ENCODE measurements at regions not wholly inside any gene's neighbourhood (a gene's known extent, or its start where the extent isn't known, plus 50 kb on each side); places are given as distances from the start of the nearest gene placed in this dataset.

- H3K4me3 ChIP-seq = no peak overlapping the region
- H3K79me2 ChIP-seq (replicated peaks; ENCODE audit: insufficient read depth) = no peaks in the 10 kb centered on the region
- no peaks in the 10 kb centered on the region for H3K4me1 ChIP-seq (ENCODE audit: insufficient read depth)
- no peaks in the 10 kb centered on the region for H3K36me3 Mint-ChIP-seq (ENCODE audit: low read depth)
- H3K27ac ChIP-seq (ENCODE audit: low read depth) = no peak overlapping the region
- no peaks in the 10 kb centered on the region for H3K4me1 Mint-ChIP-seq
- H3K27me3 ChIP-seq (ENCODE audit: insufficient read depth) = no peaks in the 10 kb centered on the region
- no peak overlapping the region for H3K4me2 ChIP-seq
- no peaks in the 10 kb centered on the region for H3K27me3 Mint-ChIP-seq (ENCODE audit: insufficient read depth, low read depth, poor library complexity)
- no peak overlapping the region for H2AFZ ChIP-seq
- no peak for ATAC-seq
- no peaks in the 10 kb centered on the region for H4K20me1 ChIP-seq (replicated peaks; ENCODE audit: insufficient read depth)
- no peak overlapping the region for H3K4me3 Mint-ChIP-seq
- no peaks in the 10 kb centered on the region for H3F3A ChIP-seq (replicated peaks; ENCODE audit: low read depth)
- no peaks in the 10 kb centered on the region for H3K9me3 Mint-ChIP-seq
- no peak overlapping the region for H3K27ac Mint-ChIP-seq
- DNase-seq (ENCODE audit: low spot score) = no peak
- TF ChIP-seq ZNF462 (CRISPR knock-in tag; IDR thresholded peaks at IDR 0.05) (no peak), NANOG (IDR thresholded peaks at IDR 0.05; ENCODE audit: borderline replicate concordance) (no peak)
- peaks cover 4% of the 10 kb centered on the region for H3K9me2 ChIP-seq (ENCODE audit: insufficient read depth)
- H3K36me3 ChIP-seq (ENCODE audit: insufficient read depth) = no peaks in the 10 kb centered on the region; the same call in 1 of the 2 replicates
Measured at GRCh38 chr9:108642871-108643270, 212.9 kb downstream of the ACTL7B start.

- H3K27ac ChIP-seq (ENCODE audit: low read depth) = no peak overlapping the region
- no peaks in the 10 kb centered on the region for H3K27me3 ChIP-seq (ENCODE audit: insufficient read depth)
- H3K36me3 ChIP-seq (ENCODE audit: insufficient read depth) = no peaks in the 10 kb centered on the region; the same call in 1 of the 2 replicates
- no peaks in the 10 kb centered on the region for H4K20me1 ChIP-seq (replicated peaks; ENCODE audit: insufficient read depth)
- H3K4me3 ChIP-seq = no peak overlapping the region
- H3K9me2 ChIP-seq (ENCODE audit: insufficient read depth) = no peaks in the 10 kb centered on the region
- Mint-ChIP-seq H3K27me3 (ENCODE audit: insufficient read depth, low read depth, poor library complexity) (no peaks in the 10 kb centered on the region), H3K36me3 (ENCODE audit: low read depth) (no peaks in the 10 kb centered on the region), H3K9me3 (no peaks in the 10 kb centered on the region), H3K4me3 (no peak overlapping the region), H3K4me1 (peaks cover 16% of the 10 kb centered on the region), H3K27ac (no peak overlapping the region)
- H3F3A ChIP-seq (replicated peaks; ENCODE audit: low read depth) = no peaks in the 10 kb centered on the region
- no peak for ATAC-seq
- H3K79me2 ChIP-seq (replicated peaks; ENCODE audit: insufficient read depth) = no peaks in the 10 kb centered on the region
- no peaks in the 10 kb centered on the region for H3K4me1 ChIP-seq (ENCODE audit: insufficient read depth)
- H2AFZ ChIP-seq = no peak overlapping the region
- H3K4me2 ChIP-seq = no peak overlapping the region
- no peak for DNase-seq (ENCODE audit: low spot score)
- no peak for TF ChIP-seq EZH2phosphoT487 (IDR thresholded peaks at IDR 0.05; ENCODE audit: unreplicated experiment)
- TF ChIP-seq REST (IDR thresholded peaks at IDR 0.05; ENCODE audit: unreplicated experiment) = no peak
- TF ChIP-seq POLR2AphosphoS5 (IDR thresholded peaks at IDR 0.05; ENCODE audit: low read depth) = no peak
- no peak for TF ChIP-seq ZNF331 (CRISPR knock-in tag; IDR thresholded peaks at IDR 0.05; ENCODE audit: low read depth)
- TF ChIP-seq STAT1 (IDR thresholded peaks at IDR 0.05; ENCODE audit: unreplicated experiment) = no peak
Measured at GRCh38 chr9:108640230-108640629, 215.6 kb downstream of the ACTL7B start.

All from GM23338 (cell line).